ENCODE measurements at regions not wholly inside any gene's neighbourhood (a gene's known extent, or its start where the extent isn't known, plus 50 kb on each side); places are given as distances from the start of the nearest gene placed in this dataset.

DNA sequence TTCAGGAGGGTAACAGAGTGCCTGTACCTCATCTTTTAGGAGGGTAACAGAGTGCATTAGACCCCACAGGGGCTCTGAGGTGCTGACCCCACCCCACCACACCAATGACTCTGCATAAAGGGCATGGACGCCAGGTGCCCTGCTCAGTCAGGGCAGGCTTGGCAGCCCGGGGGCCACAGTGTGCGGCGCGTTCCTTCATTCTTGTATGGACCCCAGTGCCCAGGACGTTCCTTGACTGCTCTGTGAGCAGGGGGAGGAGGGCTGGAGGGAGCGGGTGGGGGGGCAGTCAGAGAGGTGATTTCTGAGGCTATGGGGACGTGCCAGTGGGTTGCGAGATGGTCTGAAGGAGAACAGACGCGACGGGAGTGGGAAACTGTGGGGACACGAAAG, 168.7 kb upstream of the NCK2 start:
- Histone ChIP-seq H3K4me1 (ENCODE audit: control insufficient read depth, extremely low read depth, insufficient read depth, low read length) (peaks cover 5% of the 10 kb centered on the region), H3K27ac (ENCODE audit: control insufficient read depth, insufficient read depth, low read length) (no peak overlapping the region), H3K36me3 (ENCODE audit: control insufficient read depth in 2 of 2, extremely low read depth in 1 of 2, insufficient read depth in 2 of 2, low read length in 2 of 2) (no peaks in the 10 kb centered on the region), H3K4me2 (ENCODE audit: control insufficient read depth, extremely low read depth, insufficient read depth, low read depth, low read length) (peak overlapping the region; percentile 44), H3K9ac (ENCODE audit: control insufficient read depth, extremely low read depth, insufficient read depth, low read length) (no peak overlapping the region), H4K20me1 (ENCODE audit: control insufficient read depth, extremely low read depth, insufficient read depth, low read length) (no peaks in the 10 kb centered on the region), H3K9me3 (ENCODE audit: control insufficient read depth, low read depth, low read length) (no peaks in the 10 kb centered on the region), H2AFZ (ENCODE audit: control insufficient read depth, low read length) (no peak overlapping the region), H3K27me3 (ENCODE audit: control insufficient read depth, extremely low read depth, insufficient read depth, low read length) (no peaks in the 10 kb centered on the region), H3K4me3 (ENCODE audit: control insufficient read depth in 2 of 3, extremely low read depth in 1 of 3, insufficient read depth in 2 of 3, low read depth in 1 of 3, low read length in 3 of 3) (no peak overlapping the region), H3K9me1 (ENCODE audit: control insufficient read depth, extremely low read depth, insufficient read depth, low read length) (no peaks in the 10 kb centered on the region), H3K79me2 (ENCODE audit: control insufficient read depth, insufficient read depth, low read length) (no peaks in the 10 kb centered on the region)
- no peak for DNase-seq (ENCODE audit: low read depth, low spot score)
- dilution Hi-C loops (cut with MboI; ENCODE audit: extremely low pct_ligation_motif_present, low sequenced_read_pairs): no loop called here
- no peak for FAIRE-seq
- no peak for TF ChIP-seq EZH2 (IDR thresholded peaks at IDR 0.05; ENCODE audit: low read length)
- TF ChIP-seq, protein P1, sequence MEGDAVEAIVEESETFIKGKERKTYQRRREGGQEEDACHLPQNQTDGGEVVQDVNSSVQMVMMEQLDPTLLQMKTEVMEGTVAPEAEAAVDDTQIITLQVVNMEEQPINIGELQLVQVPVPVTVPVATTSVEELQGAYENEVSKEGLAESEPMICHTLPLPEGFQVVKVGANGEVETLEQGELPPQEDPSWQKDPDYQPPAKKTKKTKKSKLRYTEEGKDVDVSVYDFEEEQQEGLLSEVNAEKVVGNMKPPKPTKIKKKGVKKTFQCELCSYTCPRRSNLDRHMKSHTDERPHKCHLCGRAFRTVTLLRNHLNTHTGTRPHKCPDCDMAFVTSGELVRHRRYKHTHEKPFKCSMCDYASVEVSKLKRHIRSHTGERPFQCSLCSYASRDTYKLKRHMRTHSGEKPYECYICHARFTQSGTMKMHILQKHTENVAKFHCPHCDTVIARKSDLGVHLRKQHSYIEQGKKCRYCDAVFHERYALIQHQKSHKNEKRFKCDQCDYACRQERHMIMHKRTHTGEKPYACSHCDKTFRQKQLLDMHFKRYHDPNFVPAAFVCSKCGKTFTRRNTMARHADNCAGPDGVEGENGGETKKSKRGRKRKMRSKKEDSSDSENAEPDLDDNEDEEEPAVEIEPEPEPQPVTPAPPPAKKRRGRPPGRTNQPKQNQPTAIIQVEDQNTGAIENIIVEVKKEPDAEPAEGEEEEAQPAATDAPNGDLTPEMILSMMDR (optimal IDR thresholded peaks at IDR 0.05 in 1 of 3, IDR thresholded peaks at IDR 0.05 in 1 of 3, conservative IDR thresholded peaks at IDR 0.05 in 1 of 3; ENCODE audit: extremely low read depth in 1 of 3, insufficient read depth in 2 of 3, low read length in 3 of 3): no peak

DNA sequence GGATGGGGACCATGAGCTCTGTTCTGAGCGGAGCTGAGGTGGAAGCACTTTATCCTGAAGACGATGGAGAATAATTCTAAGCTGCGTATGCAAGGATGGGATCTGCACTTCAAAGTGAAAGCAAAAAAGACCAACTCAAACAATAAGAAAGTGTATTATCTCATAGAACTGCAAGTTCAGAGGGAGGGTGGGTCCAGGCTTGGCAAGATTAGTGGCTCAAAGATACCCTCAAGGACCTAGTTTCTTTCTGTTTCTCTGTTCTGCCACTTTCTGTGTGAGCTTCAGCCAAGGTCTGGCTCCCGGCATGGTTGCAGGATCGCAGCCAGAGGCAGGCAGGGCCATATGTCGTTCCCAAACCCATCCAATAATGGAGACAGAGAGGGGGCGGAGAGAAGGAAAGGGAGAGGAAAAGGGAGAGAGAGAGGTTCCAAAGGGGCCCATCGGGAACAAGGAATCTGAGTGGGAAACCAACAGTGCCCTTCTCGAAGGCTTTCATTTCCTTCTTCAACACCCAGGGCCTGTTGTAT, 169.2 kb upstream of the NCK2 start:
- H2AFZ ChIP-seq (ENCODE audit: control insufficient read depth, low read length): peak overlapping the region; percentile 21
- H3K27me3 ChIP-seq (ENCODE audit: control insufficient read depth, extremely low read depth, insufficient read depth, low read length): no peaks in the 10 kb centered on the region
- FAIRE-seq (no peak), DNase-seq (ENCODE audit: low read depth, low spot score) (no peak)
- no peaks in the 10 kb centered on the region for H3K9me3 ChIP-seq (ENCODE audit: control insufficient read depth, low read depth, low read length)
- H3K4me1 ChIP-seq (ENCODE audit: control insufficient read depth, extremely low read depth, insufficient read depth, low read length): peaks cover 5% of the 10 kb centered on the region
- no peak overlapping the region for H3K27ac ChIP-seq (ENCODE audit: control insufficient read depth, insufficient read depth, low read length)
- H3K9me1 ChIP-seq (ENCODE audit: control insufficient read depth, extremely low read depth, insufficient read depth, low read length): no peaks in the 10 kb centered on the region
- peak overlapping the region in 1 of 3 experiments; percentile 4 for H3K4me3 ChIP-seq (ENCODE audit: control insufficient read depth in 2 of 3, extremely low read depth in 1 of 3, insufficient read depth in 2 of 3, low read depth in 1 of 3, low read length in 3 of 3)
- H3K9ac ChIP-seq (ENCODE audit: control insufficient read depth, extremely low read depth, insufficient read depth, low read length): no peak overlapping the region
- no peaks in the 10 kb centered on the region for H4K20me1 ChIP-seq (ENCODE audit: control insufficient read depth, extremely low read depth, insufficient read depth, low read length)
- no peaks in the 10 kb centered on the region for H3K79me2 ChIP-seq (ENCODE audit: control insufficient read depth, insufficient read depth, low read length)
- H3K36me3 ChIP-seq (ENCODE audit: control insufficient read depth in 2 of 2, extremely low read depth in 1 of 2, insufficient read depth in 2 of 2, low read length in 2 of 2): no peaks in the 10 kb centered on the region
- dilution Hi-C loops (cut with MboI; ENCODE audit: extremely low pct_ligation_motif_present, low sequenced_read_pairs): no loop called here
- peak overlapping the region; percentile 44 for H3K4me2 ChIP-seq (ENCODE audit: control insufficient read depth, extremely low read depth, insufficient read depth, low read depth, low read length)
- no peak for TF ChIP-seq EZH2 (IDR thresholded peaks at IDR 0.05; ENCODE audit: low read length)
- TF ChIP-seq, protein P1 (optimal IDR thresholded peaks at IDR 0.05 in 1 of 3, IDR thresholded peaks at IDR 0.05 in 1 of 3, conservative IDR thresholded peaks at IDR 0.05 in 1 of 3; ENCODE audit: extremely low read depth in 1 of 3, insufficient read depth in 2 of 3, low read length in 3 of 3): no peak

Measured in keratinocyte (primary cell).